NCI-H146 (cell line): ENCODE measurements at regions not wholly inside any gene's neighbourhood (a gene's known extent, or its start where the extent isn't known, plus 50 kb on each side); places are given as distances from the start of the nearest gene placed in this dataset.

Experiments
- DNase-seq: peaks from one replicate; lab custom pipeline; 2025; lab: John Stamatoyannopoulos, UW

- no peak for DNase-seq
Observed at GRCh38 chr1:83028467-83028866, 970.5 kb downstream of the TTLL7 start.

DNA sequence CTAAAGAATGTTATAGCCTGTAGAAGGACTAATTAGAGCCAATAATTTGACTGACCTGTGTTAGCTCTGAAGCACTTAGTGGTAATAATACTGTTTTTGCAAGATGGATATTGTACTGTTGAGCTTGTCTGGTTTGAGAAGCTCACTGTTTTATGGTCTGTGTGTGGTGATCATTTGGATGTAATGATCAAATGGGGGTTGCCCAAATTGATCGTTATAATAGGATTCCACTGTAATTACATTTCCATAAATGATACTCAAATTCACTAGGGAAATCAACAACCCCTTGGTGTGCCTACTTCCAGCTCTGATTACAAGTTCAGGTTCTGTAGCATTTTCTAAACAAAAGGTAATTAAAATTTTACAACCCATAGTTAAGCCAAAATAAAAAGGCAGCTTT, 971.4 kb downstream of the TTLL7 start:
- no peak for DNase-seq

- no peak for DNase-seq
Observed at GRCh38 chr1:83026745-83027144, 972.2 kb downstream of the TTLL7 start.

- no peak for DNase-seq
Observed at GRCh38 chr1:83024251-83024767, 974.6 kb downstream of the TTLL7 start.

- no peak for DNase-seq
Observed at GRCh38 chr1:83023212-83023611, 975.7 kb downstream of the TTLL7 start.

GRCh38 chr1:83022206-83022605, 976.7 kb downstream of the TTLL7 start:
- no peak for DNase-seq

DNA sequence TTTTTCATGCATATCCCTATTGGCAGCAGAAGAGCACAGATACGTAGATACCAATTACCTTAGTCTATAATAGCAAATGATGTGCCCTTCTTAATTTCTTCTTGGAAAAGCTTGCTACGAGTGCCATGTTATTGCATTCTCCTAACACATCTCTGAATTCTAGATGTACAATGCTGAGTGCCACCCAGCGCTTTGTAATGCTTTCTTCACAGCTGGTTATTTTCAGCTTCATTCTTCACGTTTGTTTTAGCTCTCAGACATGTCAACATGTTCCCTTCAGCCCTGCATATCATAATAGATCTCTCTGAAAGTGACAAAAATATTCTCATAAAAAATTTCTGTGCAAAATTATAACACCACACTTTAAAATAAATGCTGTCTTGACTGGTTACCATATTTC, 981.2 kb downstream of the TTLL7 start:
- no peak for DNase-seq

DNA sequence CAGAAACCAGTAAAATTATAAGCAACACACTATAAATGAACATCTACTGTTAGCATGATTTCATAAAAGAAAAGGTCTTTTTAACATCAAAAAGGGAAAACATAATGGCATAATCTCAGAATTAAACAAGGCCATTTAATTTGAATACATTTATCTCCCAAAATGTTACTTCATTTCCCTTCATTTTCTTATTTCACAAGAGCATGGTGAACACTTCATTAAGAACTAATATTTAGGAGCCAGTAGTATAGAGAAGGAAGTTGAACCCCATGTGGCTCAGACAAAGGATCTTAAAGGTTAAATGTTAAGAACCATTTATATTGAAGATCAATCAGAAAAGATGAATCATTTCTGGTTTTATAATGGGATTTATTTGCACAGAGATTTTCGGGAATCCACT, 981.7 kb downstream of the TTLL7 start:
- DNase-seq, result peak; percentile 65

DNA sequence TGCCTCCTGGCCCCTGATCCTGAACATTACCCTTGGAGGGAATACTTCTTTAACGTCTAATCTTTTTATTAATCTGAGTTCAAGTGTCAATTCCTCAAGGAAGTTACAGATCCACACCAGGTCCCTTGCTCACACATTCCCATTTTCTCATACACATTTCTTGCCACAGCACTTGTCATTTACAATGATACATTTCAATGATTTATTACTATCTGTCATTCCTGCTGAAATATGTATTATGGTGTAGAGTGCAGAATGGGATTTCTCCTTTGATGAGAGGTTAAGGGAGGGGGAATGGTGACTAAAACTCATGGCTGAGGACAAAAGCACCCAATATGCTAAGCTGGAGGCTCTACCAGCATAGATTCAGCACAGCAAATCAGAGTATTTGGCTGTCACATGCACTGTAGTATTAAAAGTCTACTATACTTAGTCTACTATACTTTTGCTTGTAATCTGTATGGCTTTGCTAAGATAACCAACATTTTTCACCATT, 982.5 kb downstream of the TTLL7 start:
- no peak for DNase-seq

GRCh38 chr1:83015163-83015562, 983.8 kb downstream of the TTLL7 start:
- no peak for DNase-seq

GRCh38 chr1:83012950-83013349, 986.0 kb downstream of the TTLL7 start:
- no peak for DNase-seq

DNA sequence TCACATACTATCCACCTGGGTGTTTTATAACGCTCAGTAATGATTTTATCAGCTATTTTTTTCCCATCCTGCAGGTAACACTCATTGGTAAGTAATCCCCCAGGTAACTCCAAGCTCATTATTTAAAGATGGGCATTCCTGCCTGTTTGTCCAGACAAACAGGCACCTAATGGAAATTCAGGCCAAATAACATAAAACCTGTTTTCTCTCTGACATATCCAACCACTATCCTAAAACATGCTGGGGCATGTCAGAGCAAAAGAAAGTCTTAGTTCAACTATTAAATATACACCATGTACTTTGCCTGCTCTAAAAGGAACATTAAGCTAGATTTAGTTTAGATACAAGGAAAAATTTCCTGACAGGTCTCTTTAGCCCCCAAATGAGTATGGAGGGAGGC, 987.7 kb downstream of the TTLL7 start:
- no peak for DNase-seq

- DNase-seq, result no peak
Observed at GRCh38 chr1:83006271-83006670, 992.7 kb downstream of the TTLL7 start.

GRCh38 chr1:83000286-83000685, 998.6 kb downstream of the TTLL7 start:
- DNase-seq, result no peak

DNA sequence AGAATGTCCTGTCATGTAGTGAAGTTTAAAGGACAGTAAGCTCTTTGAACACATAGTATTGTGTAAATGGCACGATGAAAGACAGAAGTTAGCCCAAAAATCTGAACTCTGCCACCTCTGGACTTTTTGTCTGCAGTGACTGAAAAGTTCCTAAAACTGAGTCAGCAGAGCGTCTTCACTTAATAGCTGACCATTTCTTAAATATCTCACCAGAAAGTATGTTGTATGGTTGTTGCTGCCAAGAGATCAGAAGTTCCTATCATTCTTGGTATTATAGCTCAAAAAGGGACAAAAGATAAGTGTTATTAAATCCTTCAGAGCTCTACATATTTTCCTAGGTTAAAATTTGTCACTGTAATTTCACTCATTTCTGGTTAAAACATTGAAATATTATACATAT, 1003.0 kb downstream of the TTLL7 start:
- no peak for DNase-seq

- no peak for DNase-seq
Observed at GRCh38 chr1:82994616-82995263, 1004.2 kb downstream of the TTLL7 start.

GRCh38 chr1:82991569-82991968, 1007.4 kb downstream of the TTLL7 start:
- DNase-seq, result no peak

- DNase-seq, result peak; percentile 47
Observed at GRCh38 chr1:82979593-82980236, 1019.2 kb downstream of the TTLL7 start.

GRCh38 chr1:82978461-82979324, 1020.2 kb downstream of the TTLL7 start:
- DNase-seq, result no peak

GRCh38 chr1:82972841-82973553, 1025.9 kb downstream of the TTLL7 start:
- no peak for DNase-seq

GRCh38 chr1:82969340-82969739, 1029.6 kb downstream of the TTLL7 start:
- no peak for DNase-seq

- DNase-seq, result no peak
Observed at GRCh38 chr1:82962658-82963057, 1036.3 kb downstream of the TTLL7 start.
